ENCODE measurements at regions not wholly inside any gene's neighbourhood (a gene's known extent, or its start where the extent isn't known, plus 50 kb on each side); places are given as distances from the start of the nearest gene placed in this dataset.

DNA sequence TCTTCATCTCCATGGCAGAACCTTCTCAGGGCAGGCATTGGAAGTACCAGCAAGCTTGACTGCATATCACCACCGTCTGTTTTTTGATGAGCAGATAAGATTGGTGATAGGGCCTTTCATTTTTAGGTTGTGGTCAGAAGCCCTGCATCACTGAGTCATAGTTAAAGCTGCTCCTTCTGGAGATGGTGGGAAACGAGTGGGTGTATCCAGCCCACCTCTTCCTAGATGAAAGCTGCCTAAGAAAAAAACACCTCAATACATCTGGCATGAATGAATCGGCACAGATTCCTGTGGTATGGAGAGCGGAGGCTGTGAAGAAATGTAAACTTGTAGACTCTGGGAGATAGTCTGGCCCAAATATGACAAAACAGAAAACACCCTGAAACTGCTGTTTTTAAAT, 248.7 kb upstream of the EGLN3 start:
- DNase-seq (ENCODE audit: low read depth, low spot score) = peak; percentile 71
- TF ChIP-seq, protein P1, sequence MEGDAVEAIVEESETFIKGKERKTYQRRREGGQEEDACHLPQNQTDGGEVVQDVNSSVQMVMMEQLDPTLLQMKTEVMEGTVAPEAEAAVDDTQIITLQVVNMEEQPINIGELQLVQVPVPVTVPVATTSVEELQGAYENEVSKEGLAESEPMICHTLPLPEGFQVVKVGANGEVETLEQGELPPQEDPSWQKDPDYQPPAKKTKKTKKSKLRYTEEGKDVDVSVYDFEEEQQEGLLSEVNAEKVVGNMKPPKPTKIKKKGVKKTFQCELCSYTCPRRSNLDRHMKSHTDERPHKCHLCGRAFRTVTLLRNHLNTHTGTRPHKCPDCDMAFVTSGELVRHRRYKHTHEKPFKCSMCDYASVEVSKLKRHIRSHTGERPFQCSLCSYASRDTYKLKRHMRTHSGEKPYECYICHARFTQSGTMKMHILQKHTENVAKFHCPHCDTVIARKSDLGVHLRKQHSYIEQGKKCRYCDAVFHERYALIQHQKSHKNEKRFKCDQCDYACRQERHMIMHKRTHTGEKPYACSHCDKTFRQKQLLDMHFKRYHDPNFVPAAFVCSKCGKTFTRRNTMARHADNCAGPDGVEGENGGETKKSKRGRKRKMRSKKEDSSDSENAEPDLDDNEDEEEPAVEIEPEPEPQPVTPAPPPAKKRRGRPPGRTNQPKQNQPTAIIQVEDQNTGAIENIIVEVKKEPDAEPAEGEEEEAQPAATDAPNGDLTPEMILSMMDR (IDR thresholded peaks at IDR 0.05; ENCODE audit: low read depth, low read length) = no peak
- no peak overlapping the region for H3K4me3 ChIP-seq (ENCODE audit: low read depth, low read length)
- in situ Hi-C loops (cut with HindIII; ENCODE audit: low sequenced_read_pairs) = no loop called here

DNA sequence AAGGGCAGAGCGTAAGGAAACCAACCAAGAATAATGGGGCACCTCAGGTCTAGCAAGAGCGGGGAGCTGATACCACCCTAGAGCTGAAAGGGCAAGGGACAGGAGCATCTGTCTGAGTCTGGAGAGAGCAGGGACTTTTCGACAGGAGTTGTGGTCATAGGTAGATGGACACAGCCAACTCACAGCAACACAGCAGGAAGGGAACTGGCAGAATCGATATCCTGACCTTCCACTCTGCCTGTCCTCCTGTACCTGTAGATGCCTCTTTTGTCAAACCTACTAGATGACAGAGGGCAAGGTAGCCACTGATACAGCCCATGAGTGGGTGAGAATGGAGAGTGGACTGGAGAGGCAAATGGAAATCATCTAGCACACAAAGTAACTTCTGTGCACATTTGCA, 247.2 kb upstream of the EGLN3 start:
- no peak overlapping the region for H3K4me3 ChIP-seq (ENCODE audit: low read depth, low read length)
- in situ Hi-C loops (cut with HindIII; ENCODE audit: low sequenced_read_pairs) = no loop called here
- TF ChIP-seq, protein P1 (IDR thresholded peaks at IDR 0.05; ENCODE audit: low read depth, low read length) = no peak
- no peak for DNase-seq (ENCODE audit: low read depth, low spot score)

DNA sequence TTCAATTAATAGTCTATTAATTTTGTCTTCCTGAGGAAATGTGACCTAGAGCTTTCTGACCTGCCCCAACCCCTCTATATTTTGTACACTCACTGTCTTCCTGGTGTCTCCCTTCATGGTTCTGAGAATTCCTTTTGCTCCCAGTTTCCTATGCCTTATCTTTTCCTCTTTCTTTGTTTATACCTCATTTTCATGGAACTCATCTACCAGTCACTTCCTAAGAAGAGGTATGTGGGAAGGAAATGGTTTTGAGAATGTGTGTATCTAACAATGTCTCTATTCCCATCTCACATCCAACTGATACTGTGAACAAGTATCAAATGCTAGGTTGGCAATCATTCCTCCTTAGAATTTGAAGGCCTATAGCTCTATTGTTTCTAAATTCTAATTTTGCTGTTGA, 245.1 kb upstream of the EGLN3 start:
- in situ Hi-C loops (cut with HindIII; ENCODE audit: low sequenced_read_pairs) = no loop called here
- DNase-seq (ENCODE audit: low read depth, low spot score) = no peak
- TF ChIP-seq, protein P1 (IDR thresholded peaks at IDR 0.05; ENCODE audit: low read depth, low read length) = no peak

DNA sequence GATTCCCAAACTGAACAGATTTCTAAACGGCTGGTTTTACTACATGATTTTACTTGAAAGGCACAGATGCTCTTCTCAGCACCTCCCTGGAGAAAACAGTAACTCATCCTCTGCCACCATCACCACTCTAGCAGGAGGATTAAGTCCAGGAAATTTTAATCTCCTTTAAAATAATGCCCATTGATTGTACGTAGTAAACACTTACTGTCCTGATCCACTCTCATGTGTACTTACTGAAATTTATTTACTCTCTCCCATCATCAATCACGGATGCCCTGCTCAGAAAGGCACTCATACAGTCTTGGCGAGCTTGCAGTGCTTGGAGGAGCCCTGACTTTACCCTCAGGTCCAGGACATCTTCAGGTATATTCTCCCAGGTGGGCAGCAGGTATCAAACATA, 239.8 kb upstream of the EGLN3 start:
- no peak for DNase-seq (ENCODE audit: low read depth, low spot score)
- TF ChIP-seq, protein P1 (IDR thresholded peaks at IDR 0.05; ENCODE audit: low read depth, low read length) = no peak
- no peak overlapping the region for H3K4me3 ChIP-seq (ENCODE audit: low read depth, low read length)
- in situ Hi-C loops (cut with HindIII; ENCODE audit: low sequenced_read_pairs) = no loop called here

More for the DNA sequence above, 245.1 kb upstream of the EGLN3 start:
- H3K4me3 ChIP-seq (ENCODE audit: low read depth, low read length) = no peak overlapping the region

DNA sequence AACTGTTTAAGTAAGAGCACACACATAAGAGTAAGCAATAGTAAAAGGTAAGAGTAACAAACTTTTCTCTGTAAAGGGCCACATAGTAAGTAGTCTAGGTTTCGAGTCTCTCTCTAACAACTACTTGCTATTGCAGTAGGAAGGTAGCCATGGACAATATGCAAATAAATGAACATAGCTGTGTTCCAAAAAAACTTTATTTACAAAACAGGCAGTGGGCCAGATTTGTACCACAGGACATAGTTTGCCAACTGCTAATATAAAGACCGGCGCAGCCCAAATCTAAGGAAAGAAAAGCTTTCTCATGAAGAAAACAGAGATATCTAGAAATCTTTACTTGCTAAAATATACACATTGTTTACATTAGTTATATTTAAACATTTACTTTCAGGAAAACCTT, 239.0 kb upstream of the EGLN3 start:
- DNase-seq (ENCODE audit: low read depth, low spot score) = no peak
- TF ChIP-seq, protein P1 (IDR thresholded peaks at IDR 0.05; ENCODE audit: low read depth, low read length) = no peak
- H3K4me3 ChIP-seq (ENCODE audit: low read depth, low read length) = no peak overlapping the region
- in situ Hi-C loops (cut with HindIII; ENCODE audit: low sequenced_read_pairs) = no loop called here

DNA sequence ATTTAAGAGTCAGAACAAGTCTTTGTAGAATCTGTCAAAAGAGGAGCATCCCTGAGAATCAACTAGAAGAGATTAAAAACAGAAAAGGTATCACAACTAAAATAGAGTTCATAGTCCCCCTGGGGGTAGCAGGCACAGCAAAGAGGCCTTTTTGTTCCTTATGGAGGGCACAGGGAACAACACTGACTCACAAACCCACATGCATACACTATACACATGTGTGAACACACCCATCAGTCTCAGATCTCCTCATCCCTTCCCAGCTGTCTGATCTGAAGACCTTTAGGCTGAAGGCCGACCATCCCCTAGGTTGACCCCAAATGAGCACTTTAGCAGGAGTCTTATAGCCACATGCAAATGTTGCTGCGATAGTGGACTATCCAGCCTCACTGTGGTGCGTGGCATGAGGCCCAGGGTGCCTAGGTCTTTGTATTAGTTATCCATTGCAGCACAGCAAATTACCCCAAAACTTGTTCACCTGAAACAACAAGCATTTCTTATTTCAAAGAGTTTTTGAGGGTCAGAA, 236.7 kb upstream of the EGLN3 start:
- H3K4me3 ChIP-seq (ENCODE audit: low read depth, low read length) = no peak overlapping the region
- TF ChIP-seq, protein P1 (IDR thresholded peaks at IDR 0.05; ENCODE audit: low read depth, low read length) = no peak
- no peak for DNase-seq (ENCODE audit: low read depth, low spot score)
- in situ Hi-C loops (cut with HindIII; ENCODE audit: low sequenced_read_pairs) = no loop called here

DNA sequence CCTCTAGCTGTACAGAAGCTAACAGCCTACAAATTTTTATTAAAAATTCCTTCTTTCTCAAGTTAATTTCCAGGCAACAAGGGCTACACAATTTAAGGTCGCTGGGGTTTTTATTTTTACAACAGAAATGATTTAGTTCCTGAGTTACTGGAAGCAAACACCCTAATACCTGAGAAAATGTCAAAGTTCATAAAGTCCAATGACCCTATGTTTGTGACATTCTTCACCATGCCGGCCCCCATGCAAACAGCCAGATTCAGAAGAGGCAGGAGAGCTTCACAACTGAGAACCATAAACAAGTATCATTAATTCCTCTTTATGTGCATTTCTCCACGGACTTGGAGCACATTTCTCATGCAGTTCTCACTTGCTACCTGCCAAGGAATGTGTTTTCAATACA, 236.2 kb upstream of the EGLN3 start:
- H3K4me3 ChIP-seq (ENCODE audit: low read depth, low read length) = no peak overlapping the region
- TF ChIP-seq, protein P1 (IDR thresholded peaks at IDR 0.05; ENCODE audit: low read depth, low read length) = no peak
- no peak for DNase-seq (ENCODE audit: low read depth, low spot score)
- in situ Hi-C loops (cut with HindIII; ENCODE audit: low sequenced_read_pairs) = no loop called here
